Activated T-cell treated with anti-CD3 and anti-CD28 coated beads, Interleukin-2, amount 50 U/mL, for 24 hours (primary cell): ENCODE measurements at regions not wholly inside any gene's neighbourhood (a gene's known extent, or its start where the extent isn't known, plus 50 kb on each side); places are given as distances from the start of the nearest gene placed in this dataset.

ENCODE experiments used
- DNase-seq: peaks from one replicate; pipeline ENCODE4 v3.0.0-alpha.2; 2020
- H3K27ac Mint-ChIP-seq: 2 replicates; pipeline ENCODE4 v1.8.0; 2020; ENCODE audit warnings: mild to moderate bottlenecking, mixed read lengths
- H3K27me3 Mint-ChIP-seq: 2 replicates; pipeline ENCODE4 v1.8.0; 2020; ENCODE audit warnings: mixed read lengths
- H3K36me3 Mint-ChIP-seq: 2 replicates; pipeline ENCODE4 v1.8.0; 2020; ENCODE audit warnings: low read depth, mixed read lengths
- H3K4me1 Mint-ChIP-seq: 2 replicates; pipeline ENCODE4 v1.8.0; 2020; ENCODE audit warnings: low read depth, mixed read lengths
- H3K4me3 Mint-ChIP-seq: 2 replicates; pipeline ENCODE4 v1.8.0; 2020; ENCODE audit warnings: mild to moderate bottlenecking, moderate library complexity, mixed read lengths
- H3K9me3 Mint-ChIP-seq: 2 replicates; pipeline ENCODE4 v1.8.0; 2020; ENCODE audit warnings: mixed read lengths

GRCh38 chr6:87807475-87807874 is 105.4 kb upstream of the AKIRIN2 start:
- Mint-ChIP-seq H3K4me3 (no peak overlapping the region), H3K27me3 (peaks cover 47% of the 10 kb centered on the region), H3K4me1 (peaks cover 25% of the 10 kb centered on the region), H3K36me3 (no peaks in the 10 kb centered on the region), H3K9me3 (no peaks in the 10 kb centered on the region), H3K27ac (peak overlapping the region; percentile 93)
- DNase-seq: no peak

- no peak overlapping the region for H3K4me3 Mint-ChIP-seq
- H3K9me3 Mint-ChIP-seq: no peaks in the 10 kb centered on the region
- DNase-seq: no peak
- peaks cover 25% of the 10 kb centered on the region for H3K4me1 Mint-ChIP-seq
- H3K36me3 Mint-ChIP-seq: no peaks in the 10 kb centered on the region
- H3K27ac Mint-ChIP-seq: no peak overlapping the region
- H3K27me3 Mint-ChIP-seq: peaks cover 39% of the 10 kb centered on the region
These were observed 104.6 kb upstream of the AKIRIN2 start for GRCh38 chr6:87806635-87807034.

GRCh38 chr6:87806099-87806498 is 104.1 kb upstream of the AKIRIN2 start:
- H3K9me3 Mint-ChIP-seq: no peaks in the 10 kb centered on the region
- no peak for DNase-seq
- no peak overlapping the region for H3K4me3 Mint-ChIP-seq
- H3K36me3 Mint-ChIP-seq: no peaks in the 10 kb centered on the region
- peaks cover 39% of the 10 kb centered on the region for H3K27me3 Mint-ChIP-seq
- H3K27ac Mint-ChIP-seq: peak overlapping the region; percentile 16
- peaks cover 25% of the 10 kb centered on the region for H3K4me1 Mint-ChIP-seq

- DNase-seq: no peak
- no peaks in the 10 kb centered on the region for H3K9me3 Mint-ChIP-seq
- no peaks in the 10 kb centered on the region for H3K36me3 Mint-ChIP-seq
- no peak overlapping the region for H3K4me3 Mint-ChIP-seq
- H3K27me3 Mint-ChIP-seq: peaks cover 36% of the 10 kb centered on the region
- no peak overlapping the region for H3K27ac Mint-ChIP-seq
- peaks cover 20% of the 10 kb centered on the region for H3K4me1 Mint-ChIP-seq
These were observed 101.8 kb upstream of the AKIRIN2 start for GRCh38 chr6:87803791-87804190.

- no peak for DNase-seq
- H3K27ac Mint-ChIP-seq: no peak overlapping the region
- H3K27me3 Mint-ChIP-seq: peaks cover 12% of the 10 kb centered on the region
- H3K36me3 Mint-ChIP-seq: no peaks in the 10 kb centered on the region
- peaks cover 2% of the 10 kb centered on the region for H3K4me1 Mint-ChIP-seq
- H3K9me3 Mint-ChIP-seq: no peaks in the 10 kb centered on the region
- H3K4me3 Mint-ChIP-seq: no peak overlapping the region
These were observed 97.6 kb upstream of the AKIRIN2 start for GRCh38 chr6:87799651-87800050.

- Mint-ChIP-seq H3K27me3 (peaks cover 10% of the 10 kb centered on the region), H3K4me1 (peaks cover 2% of the 10 kb centered on the region), H3K9me3 (no peaks in the 10 kb centered on the region), H3K4me3 (no peak overlapping the region), H3K36me3 (no peaks in the 10 kb centered on the region), H3K27ac (no peak overlapping the region)
- no peak for DNase-seq
These were observed 96.6 kb upstream of the AKIRIN2 start for GRCh38 chr6:87798393-87799278.

- Mint-ChIP-seq H3K4me3 (no peak overlapping the region), H3K27ac (no peak overlapping the region), H3K9me3 (no peaks in the 10 kb centered on the region), H3K36me3 (no peaks in the 10 kb centered on the region), H3K27me3 (peaks cover 3% of the 10 kb centered on the region), H3K4me1 (peaks cover 2% of the 10 kb centered on the region)
- no peak for DNase-seq
These were observed 93.2 kb upstream of the AKIRIN2 start for GRCh38 chr6:87794922-87795885.

GRCh38 chr6:87793315-87793714 is 91.3 kb upstream of the AKIRIN2 start:
- Mint-ChIP-seq H3K36me3 (no peaks in the 10 kb centered on the region), H3K9me3 (no peaks in the 10 kb centered on the region), H3K27ac (no peak overlapping the region), H3K4me3 (no peak overlapping the region), H3K27me3 (no peaks in the 10 kb centered on the region), H3K4me1 (no peaks in the 10 kb centered on the region)
- no peak for DNase-seq

- DNase-seq: no peak
- no peaks in the 10 kb centered on the region for H3K36me3 Mint-ChIP-seq
- H3K27me3 Mint-ChIP-seq: no peaks in the 10 kb centered on the region
- H3K4me1 Mint-ChIP-seq: no peaks in the 10 kb centered on the region
- no peak overlapping the region for H3K4me3 Mint-ChIP-seq
- no peak overlapping the region for H3K27ac Mint-ChIP-seq
- H3K9me3 Mint-ChIP-seq: no peaks in the 10 kb centered on the region
These were observed 89.9 kb upstream of the AKIRIN2 start for GRCh38 chr6:87791982-87792381.

- H3K36me3 Mint-ChIP-seq: no peaks in the 10 kb centered on the region
- no peak for DNase-seq
- no peaks in the 10 kb centered on the region for H3K27me3 Mint-ChIP-seq
- no peak overlapping the region for H3K27ac Mint-ChIP-seq
- no peaks in the 10 kb centered on the region for H3K9me3 Mint-ChIP-seq
- no peaks in the 10 kb centered on the region for H3K4me1 Mint-ChIP-seq
- H3K4me3 Mint-ChIP-seq: no peak overlapping the region
These were observed 89.5 kb upstream of the AKIRIN2 start for GRCh38 chr6:87791485-87791884.

GRCh38 chr6:87791029-87791428 is 89.0 kb upstream of the AKIRIN2 start:
- H3K9me3 Mint-ChIP-seq: no peaks in the 10 kb centered on the region
- H3K4me1 Mint-ChIP-seq: no peaks in the 10 kb centered on the region
- H3K27me3 Mint-ChIP-seq: no peaks in the 10 kb centered on the region
- no peak overlapping the region for H3K27ac Mint-ChIP-seq
- H3K4me3 Mint-ChIP-seq: no peak overlapping the region
- H3K36me3 Mint-ChIP-seq: no peaks in the 10 kb centered on the region
- DNase-seq: no peak

GRCh38 chr6:87789900-87790290 is 87.9 kb upstream of the AKIRIN2 start:
- Mint-ChIP-seq H3K27me3 (no peaks in the 10 kb centered on the region), H3K4me1 (no peaks in the 10 kb centered on the region), H3K27ac (no peak overlapping the region), H3K36me3 (no peaks in the 10 kb centered on the region), H3K4me3 (no peak overlapping the region), H3K9me3 (no peaks in the 10 kb centered on the region)
- no peak for DNase-seq

- Mint-ChIP-seq H3K4me1 (no peaks in the 10 kb centered on the region), H3K27me3 (no peaks in the 10 kb centered on the region), H3K27ac (no peak overlapping the region), H3K36me3 (no peaks in the 10 kb centered on the region), H3K4me3 (no peak overlapping the region), H3K9me3 (no peaks in the 10 kb centered on the region)
- DNase-seq: no peak
These were observed 87.3 kb upstream of the AKIRIN2 start for GRCh38 chr6:87789198-87789899.

GRCh38 chr6:87788141-87788540 is 86.1 kb upstream of the AKIRIN2 start:
- Mint-ChIP-seq H3K4me1 (no peaks in the 10 kb centered on the region), H3K9me3 (no peaks in the 10 kb centered on the region), H3K4me3 (no peak overlapping the region), H3K36me3 (no peaks in the 10 kb centered on the region), H3K27me3 (no peaks in the 10 kb centered on the region), H3K27ac (no peak overlapping the region)
- no peak for DNase-seq
